T-helper 17 cell (primary cell): ENCODE measurements at regions not wholly inside any gene's neighbourhood (a gene's known extent, or its start where the extent isn't known, plus 50 kb on each side); places are given as distances from the start of the nearest gene placed in this dataset.
A peak's percentile ranks its signal among the peaks of the same experiment; 100 is the strongest.

Source experiments
- ATAC-seq: fragments of 150-1000 bp; cut with Tn5 transposase; 2 replicates; pipeline ENCODE4 v1.10.0; 2021; ENCODE audit warnings: mild to moderate bottlenecking, moderate library complexity
- DNase-seq, 3 donors: peaks; one replicate each; pipeline versions ENCODE4 v3.0.0 to v3.0.0-alpha.2; 2020 to 2021
- H3K9me3 ChIP-seq: one replicate; pipeline ENCODE4 v1.7.0; 2013; ENCODE audit warnings: low read length, mild to moderate bottlenecking; ENCODE audit not compliant: control insufficient read depth, poor library complexity, severe bottlenecking
- H3K27ac Mint-ChIP-seq: one replicate; pipeline ENCODE4 v1.8.0; 2022; ENCODE audit warnings: mild to moderate bottlenecking, moderate library complexity, mixed read lengths
- H3K27me3 Mint-ChIP-seq: one replicate; pipeline ENCODE4 v1.8.0; 2022; ENCODE audit warnings: mixed read lengths
- H3K36me3 Mint-ChIP-seq: one replicate; pipeline ENCODE4 v1.8.0; 2022; ENCODE audit warnings: low read depth, mixed read lengths
- H3K4me1 Mint-ChIP-seq: one replicate; pipeline ENCODE4 v1.8.0; 2022; ENCODE audit warnings: mild to moderate bottlenecking, mixed read lengths
- H3K4me3 Mint-ChIP-seq: one replicate; pipeline ENCODE4 v1.8.0; 2022; ENCODE audit warnings: mild to moderate bottlenecking, moderate library complexity, mixed read lengths

GRCh38 chr14:98379830-98380229, 892.2 kb downstream of the BCL11B start:
- DNase-seq (no peak), ATAC-seq (no peak)
- Mint-ChIP-seq H3K36me3 (peaks cover 3% of the 10 kb centered on the region), H3K27me3 (no peaks in the 10 kb centered on the region), H3K27ac (no peak overlapping the region), H3K4me3 (no peak overlapping the region), H3K4me1 (peaks cover 3% of the 10 kb centered on the region)
- no peaks in the 10 kb centered on the region for H3K9me3 ChIP-seq

DNA sequence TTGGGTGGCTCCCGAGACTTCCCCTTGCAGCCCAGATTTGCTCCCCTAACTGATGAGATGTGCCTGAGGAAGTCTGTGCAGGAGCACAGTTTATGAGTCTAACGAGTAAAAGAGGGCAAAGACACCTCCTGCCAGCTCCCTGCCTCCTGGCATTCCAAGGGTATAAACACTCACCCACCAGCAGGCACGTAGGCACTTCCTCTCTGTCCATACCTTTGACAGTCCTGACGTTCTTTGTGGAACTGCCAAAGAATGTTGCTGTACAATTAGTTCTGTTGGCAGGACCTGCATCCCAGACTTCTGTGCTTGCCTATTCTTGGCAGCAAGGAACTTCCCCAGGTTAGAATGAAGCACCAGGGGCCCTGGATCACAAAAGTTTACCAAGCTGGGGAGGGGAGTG, 889.3 kb downstream of the BCL11B start:
- no peak for ATAC-seq
- Mint-ChIP-seq H3K36me3 (peaks cover 3% of the 10 kb centered on the region), H3K27ac (no peak overlapping the region), H3K4me1 (peaks cover 3% of the 10 kb centered on the region), H3K27me3 (no peaks in the 10 kb centered on the region), H3K4me3 (no peak overlapping the region)
- no peaks in the 10 kb centered on the region for H3K9me3 ChIP-seq
- no peak for DNase-seq

GRCh38 chr14:98385851-98386250, 886.1 kb downstream of the BCL11B start:
- no peak overlapping the region for H3K27ac Mint-ChIP-seq
- DNase-seq (no peak), ATAC-seq (no peak)
- no peaks in the 10 kb centered on the region for H3K9me3 ChIP-seq
- peaks cover 3% of the 10 kb centered on the region for H3K36me3 Mint-ChIP-seq
- no peaks in the 10 kb centered on the region for H3K27me3 Mint-ChIP-seq
- peaks cover 3% of the 10 kb centered on the region for H3K4me1 Mint-ChIP-seq
- no peak overlapping the region for H3K4me3 Mint-ChIP-seq

DNA sequence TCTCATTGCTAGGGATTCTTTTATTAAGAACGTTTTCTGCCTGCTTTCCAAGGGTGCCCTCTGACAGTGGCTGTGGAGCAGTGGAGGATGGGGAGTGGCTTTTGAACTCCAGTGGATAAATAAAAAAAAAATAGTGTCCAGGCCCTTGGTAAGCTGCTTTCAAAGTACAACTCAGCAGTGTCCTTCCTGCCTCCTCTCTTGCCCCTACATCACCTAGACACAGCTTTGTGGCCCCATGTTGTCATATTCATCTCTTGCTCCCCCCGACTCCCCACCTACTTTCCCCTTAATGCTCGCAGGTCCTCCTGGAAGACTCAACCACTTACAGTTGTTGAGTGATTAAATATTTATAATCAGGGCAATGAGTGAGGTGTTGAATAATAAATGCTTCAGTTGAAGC, 880.9 kb downstream of the BCL11B start:
- no peak for ATAC-seq
- Mint-ChIP-seq H3K27ac (no peak overlapping the region), H3K27me3 (no peaks in the 10 kb centered on the region), H3K36me3 (no peaks in the 10 kb centered on the region), H3K4me3 (no peak overlapping the region), H3K4me1 (no peaks in the 10 kb centered on the region)
- no peak for DNase-seq
- no peaks in the 10 kb centered on the region for H3K9me3 ChIP-seq

- Mint-ChIP-seq H3K27me3 (no peaks in the 10 kb centered on the region), H3K4me3 (no peak overlapping the region), H3K4me1 (no peaks in the 10 kb centered on the region), H3K36me3 (no peaks in the 10 kb centered on the region), H3K27ac (no peak overlapping the region)
- ATAC-seq (no peak), DNase-seq (no peak)
- H3K9me3 ChIP-seq, result no peaks in the 10 kb centered on the region
Measured at GRCh38 chr14:98393527-98393926, 878.5 kb downstream of the BCL11B start.

DNA sequence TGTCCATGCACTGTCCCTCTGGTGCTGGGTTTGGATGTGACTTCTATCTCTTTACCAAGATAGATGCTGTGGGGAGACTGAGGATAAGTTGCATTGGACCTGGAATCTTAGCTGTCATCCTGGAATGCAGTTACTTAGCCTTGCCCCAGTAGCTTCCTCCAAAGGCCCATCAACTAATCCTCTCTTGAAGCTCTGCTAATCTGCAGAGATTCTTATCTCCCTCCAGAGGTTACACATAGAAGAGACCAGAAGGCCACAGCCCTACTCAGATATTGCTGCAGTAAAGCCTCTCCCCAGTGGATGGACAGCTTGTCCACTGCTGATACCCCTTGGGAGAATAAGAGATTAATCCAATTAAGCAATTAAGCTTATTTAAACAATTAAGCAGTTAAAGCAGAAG, 867.2 kb downstream of the BCL11B start:
- DNase-seq (no peak), ATAC-seq (no peak)
- peaks cover 19% of the 10 kb centered on the region for H3K4me1 Mint-ChIP-seq
- no peaks in the 10 kb centered on the region for H3K36me3 Mint-ChIP-seq
- no peak overlapping the region for H3K4me3 Mint-ChIP-seq
- H3K27me3 Mint-ChIP-seq, result no peaks in the 10 kb centered on the region
- no peak overlapping the region for H3K27ac Mint-ChIP-seq
- no peaks in the 10 kb centered on the region for H3K9me3 ChIP-seq

- ATAC-seq (no peak), DNase-seq (no peak)
- H3K27ac Mint-ChIP-seq, result no peak overlapping the region
- H3K9me3 ChIP-seq, result no peaks in the 10 kb centered on the region
- H3K36me3 Mint-ChIP-seq, result no peaks in the 10 kb centered on the region
- no peaks in the 10 kb centered on the region for H3K27me3 Mint-ChIP-seq
- H3K4me1 Mint-ChIP-seq, result peaks cover 24% of the 10 kb centered on the region
- H3K4me3 Mint-ChIP-seq, result no peak overlapping the region
Measured at GRCh38 chr14:98408024-98408555, 863.9 kb downstream of the BCL11B start.

DNA sequence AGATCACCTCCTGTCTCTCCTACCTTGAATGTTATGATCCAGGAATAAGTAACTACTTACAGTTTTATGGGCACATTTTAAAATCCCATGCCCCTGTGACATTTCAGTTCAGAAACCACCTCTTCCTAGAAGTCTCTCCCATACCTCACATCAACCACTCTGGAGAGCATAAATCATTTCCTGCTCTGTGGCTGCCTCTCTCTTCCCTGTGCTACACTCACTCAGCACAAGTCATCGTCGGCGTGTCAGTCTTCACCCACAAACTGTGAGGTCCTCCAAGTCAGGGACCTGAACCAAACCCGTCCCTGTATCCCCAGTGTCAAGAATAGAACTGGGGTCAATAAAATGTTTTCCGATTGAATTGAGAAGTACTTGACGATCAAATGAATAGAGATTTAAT, 863.3 kb downstream of the BCL11B start:
- no peak for DNase-seq

DNA sequence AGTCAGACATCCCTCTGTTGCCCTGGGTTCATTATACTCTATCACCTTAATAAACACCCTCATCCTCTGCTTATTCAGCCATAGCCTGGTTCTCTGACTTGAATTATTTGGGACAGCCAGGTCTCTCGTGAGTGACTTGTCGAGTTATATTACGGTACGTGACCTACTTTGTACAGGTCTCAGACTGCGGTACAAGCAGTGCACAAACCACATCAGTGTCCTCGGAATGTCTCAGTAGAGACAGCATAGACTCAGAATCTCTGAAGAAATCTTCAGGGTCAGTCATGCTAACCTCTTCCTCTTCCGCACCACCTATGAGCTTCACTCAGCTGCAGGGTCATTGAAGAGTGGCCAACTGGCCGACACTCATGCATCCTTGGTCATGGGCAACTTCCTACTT, 860.8 kb downstream of the BCL11B start:
- no peaks in the 10 kb centered on the region for H3K27me3 Mint-ChIP-seq
- peaks cover 12% of the 10 kb centered on the region for H3K4me1 Mint-ChIP-seq
- H3K36me3 Mint-ChIP-seq, result no peaks in the 10 kb centered on the region
- peak; percentile 69 for ATAC-seq
- DNase-seq, result no peak
- no peak overlapping the region for H3K4me3 Mint-ChIP-seq
- H3K27ac Mint-ChIP-seq, result no peak overlapping the region
- no peaks in the 10 kb centered on the region for H3K9me3 ChIP-seq

More for the DNA sequence above, 863.3 kb downstream of the BCL11B start:
- no peak for ATAC-seq
- Mint-ChIP-seq H3K27ac (peak overlapping the region; percentile 34), H3K36me3 (no peaks in the 10 kb centered on the region), H3K27me3 (no peaks in the 10 kb centered on the region), H3K4me3 (no peak overlapping the region), H3K4me1 (peaks cover 24% of the 10 kb centered on the region)
- no peaks in the 10 kb centered on the region for H3K9me3 ChIP-seq

DNA sequence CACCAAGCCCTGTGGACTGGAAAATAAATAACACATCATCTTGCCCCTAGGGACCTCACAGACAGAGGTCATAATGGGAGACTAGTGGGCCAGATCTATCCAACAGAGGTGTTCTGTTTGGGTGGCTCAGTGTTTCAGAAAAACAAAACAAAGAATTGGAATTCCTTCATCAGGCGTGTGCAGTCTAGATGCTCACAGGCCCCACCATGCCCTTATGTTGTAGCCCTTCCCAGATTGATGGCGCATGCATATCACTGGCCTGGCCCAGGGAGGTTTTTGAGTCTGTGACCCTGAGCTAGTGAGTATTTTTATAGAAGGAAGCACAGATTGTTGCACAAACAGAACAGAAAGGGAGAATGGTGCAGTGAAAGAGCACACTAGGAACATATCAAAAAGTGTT, 859.6 kb downstream of the BCL11B start:
- Mint-ChIP-seq H3K36me3 (no peaks in the 10 kb centered on the region), H3K27me3 (no peaks in the 10 kb centered on the region), H3K4me1 (peaks cover 12% of the 10 kb centered on the region), H3K4me3 (no peak overlapping the region), H3K27ac (no peak overlapping the region)
- DNase-seq (no peak), ATAC-seq (no peak)
- H3K9me3 ChIP-seq, result no peaks in the 10 kb centered on the region

DNA sequence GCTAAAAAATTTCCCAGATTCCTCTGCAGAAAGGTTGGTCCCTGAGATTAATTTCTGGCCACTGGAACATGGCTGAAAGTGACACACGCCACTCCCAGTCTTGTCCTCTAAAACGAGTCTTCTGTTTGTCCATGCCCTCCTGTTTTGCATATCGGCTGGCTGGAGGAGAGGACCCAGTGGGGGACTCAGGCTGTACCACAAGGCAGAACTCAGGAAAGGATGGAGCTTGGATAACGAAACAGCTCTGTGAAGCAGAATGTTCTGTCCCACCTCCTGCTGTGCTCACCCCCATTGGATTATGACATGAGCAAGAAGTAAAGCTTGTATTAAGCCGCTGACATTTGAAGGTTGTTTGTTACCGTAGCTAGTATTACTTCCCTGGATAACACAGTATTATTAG, 856.2 kb downstream of the BCL11B start:
- Mint-ChIP-seq H3K4me3 (no peak overlapping the region), H3K36me3 (no peaks in the 10 kb centered on the region), H3K4me1 (peaks cover 6% of the 10 kb centered on the region), H3K27ac (no peak overlapping the region), H3K27me3 (no peaks in the 10 kb centered on the region)
- ATAC-seq, result no peak
- H3K9me3 ChIP-seq, result no peaks in the 10 kb centered on the region
- no peak for DNase-seq

DNA sequence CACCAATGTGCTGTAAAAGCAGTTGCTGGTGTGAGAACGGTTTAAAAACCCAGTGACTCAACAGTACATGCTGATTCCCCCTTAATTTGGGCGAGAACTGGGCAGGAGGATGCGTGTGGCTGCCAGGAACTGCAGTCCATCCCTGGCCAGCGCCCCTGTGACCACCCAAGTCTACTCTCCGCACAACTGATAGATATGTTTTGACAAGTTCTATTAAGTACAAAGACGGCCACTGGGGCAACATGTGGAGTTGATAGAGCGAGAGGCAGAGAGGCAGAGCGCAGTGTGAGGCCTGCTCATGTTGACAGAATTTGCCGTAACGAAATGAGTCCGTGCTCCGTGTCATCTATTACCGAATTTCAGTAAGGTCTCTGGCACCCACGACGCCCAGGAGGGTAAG, 855.0 kb downstream of the BCL11B start:
- peak overlapping the region; percentile 29 for H3K27ac Mint-ChIP-seq
- no peak overlapping the region for H3K4me3 Mint-ChIP-seq
- H3K36me3 Mint-ChIP-seq, result no peaks in the 10 kb centered on the region
- no peaks in the 10 kb centered on the region for H3K27me3 Mint-ChIP-seq
- DNase-seq (no peak), ATAC-seq (no peak)
- H3K9me3 ChIP-seq, result no peaks in the 10 kb centered on the region
- H3K4me1 Mint-ChIP-seq, result peaks cover 6% of the 10 kb centered on the region

DNA sequence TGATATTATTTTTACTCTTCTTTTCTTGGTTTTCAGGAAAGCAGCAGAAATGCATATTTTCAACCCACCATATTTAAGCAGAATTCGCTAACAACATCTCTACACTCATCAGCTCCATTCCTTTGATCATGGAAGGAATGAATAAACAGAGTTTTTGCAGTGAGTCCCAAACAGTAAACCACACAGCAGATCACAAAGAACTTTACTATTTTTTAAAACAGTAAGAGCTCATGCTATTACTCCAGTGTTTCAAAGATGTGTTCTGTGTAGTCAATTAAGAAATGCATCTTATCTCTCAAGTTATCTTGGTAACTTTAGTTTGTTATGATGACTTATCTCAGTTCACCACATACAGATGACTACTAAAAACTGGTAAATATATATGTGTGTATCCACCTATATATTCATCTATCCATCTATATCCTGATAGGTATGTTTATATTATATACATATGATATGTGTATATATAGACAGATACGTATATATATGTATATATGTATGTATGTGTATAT, 843.5 kb downstream of the BCL11B start:
- peaks cover 4% of the 10 kb centered on the region for H3K27me3 Mint-ChIP-seq
- no peaks in the 10 kb centered on the region for H3K36me3 Mint-ChIP-seq
- H3K27ac Mint-ChIP-seq, result no peak overlapping the region
- DNase-seq (no peak), ATAC-seq (no peak)
- H3K4me3 Mint-ChIP-seq, result no peak overlapping the region
- H3K9me3 ChIP-seq, result no peaks in the 10 kb centered on the region
- H3K4me1 Mint-ChIP-seq, result peaks cover 14% of the 10 kb centered on the region

DNA sequence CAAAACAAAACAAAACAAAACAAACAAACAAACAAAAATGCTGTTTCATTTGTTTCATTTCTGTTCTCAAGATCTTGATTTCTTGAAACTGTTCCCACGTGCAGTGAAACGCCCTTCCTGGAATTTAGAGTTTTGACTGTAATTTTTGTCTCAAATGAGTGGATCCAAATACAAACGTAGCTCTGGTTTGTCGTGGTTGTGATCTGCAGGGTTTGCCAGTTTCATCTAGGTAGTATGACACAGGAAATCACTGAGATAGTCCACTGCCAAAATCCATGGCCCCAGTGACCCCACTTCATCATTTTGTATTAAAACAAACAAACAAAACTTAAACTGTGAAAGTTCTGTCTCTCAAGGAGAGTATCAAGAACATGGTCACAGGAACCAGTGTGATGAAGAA, 838.6 kb downstream of the BCL11B start:
- H3K4me3 Mint-ChIP-seq, result no peak overlapping the region
- H3K9me3 ChIP-seq, result no peaks in the 10 kb centered on the region
- H3K27me3 Mint-ChIP-seq, result no peaks in the 10 kb centered on the region
- peaks cover 12% of the 10 kb centered on the region for H3K4me1 Mint-ChIP-seq
- DNase-seq, result no peak
- ATAC-seq, result no peak
- H3K36me3 Mint-ChIP-seq, result no peaks in the 10 kb centered on the region
- peak overlapping the region; percentile 32 for H3K27ac Mint-ChIP-seq
